OCI-LY1 (cell line): ENCODE measurements at regions not wholly inside any gene's neighbourhood (a gene's known extent, or its start where the extent isn't known, plus 50 kb on each side); places are given as distances from the start of the nearest gene placed in this dataset.

Experiments used
- H2AFZ ChIP-seq: fragments of 200-600 bp; sonication (generic), shearing (Covaris generic); 2 replicates; pipeline ENCODE4 v1.6.0; 2014; ENCODE audit warnings: antibody characterized with exemption, mild to moderate bottlenecking, low read length
- H3F3A ChIP-seq: fragments of 200-600 bp; sonication (generic), shearing (Covaris generic); 2 replicates; pipeline ENCODE4 v1.6.0; 2014; ENCODE audit warnings: mild to moderate bottlenecking, antibody characterized with exemption, low read length, moderate library complexity; ENCODE audit not compliant: insufficient read depth
- H3K27ac ChIP-seq: fragments of 200-600 bp; sonication (generic); 2 replicates; pipeline ENCODE4 v1.5.1; 2014; ENCODE audit warnings: low read length, mixed run types, mild to moderate bottlenecking, low read depth; ENCODE audit not compliant: poor library complexity, severe bottlenecking
- H3K27me3 ChIP-seq: fragments of 200-600 bp; sonication (generic); 2 replicates; pipeline ENCODE4 v1.6.0; 2014; ENCODE audit warnings: antibody characterized with exemption, mild to moderate bottlenecking, low read length, moderate library complexity; ENCODE audit not compliant: insufficient read depth
- H3K36me3 ChIP-seq: fragments of 200-600 bp; sonication (generic); 2 replicates; pipeline ENCODE4 v1.6.1; 2014; ENCODE audit warnings: mild to moderate bottlenecking, antibody characterized with exemption, low read length, moderate library complexity, mixed read lengths; ENCODE audit not compliant: insufficient read depth
- H3K4me1 ChIP-seq: fragments of 200-600 bp; sonication (generic); 2 replicates; pipeline ENCODE4 v1.5.1; 2014; ENCODE audit warnings: mild to moderate bottlenecking, low read length, moderate library complexity; ENCODE audit not compliant: insufficient read depth, severe bottlenecking
- H3K4me2 ChIP-seq: fragments of 200-600 bp; sonication (generic), shearing (Covaris generic); 2 replicates; pipeline ENCODE4 v1.6.1; 2014; ENCODE audit warnings: low read length
- H3K4me3 ChIP-seq: fragments of 200-600 bp; sonication (generic); 2 replicates; pipeline ENCODE4 v1.5.1; 2014; ENCODE audit warnings: low read length, low read depth, mild to moderate bottlenecking, mixed read lengths; ENCODE audit not compliant: poor library complexity, severe bottlenecking
- H3K79me2 ChIP-seq: fragments of 200-600 bp; shearing (Covaris generic); 2 replicates; pipeline ENCODE4 v1.6.1; 2016; ENCODE audit warnings: mixed run types, low read length, mixed read lengths; ENCODE audit not compliant: insufficient read depth
- H3K9ac ChIP-seq: fragments of 200-600 bp; sonication (generic), shearing (Covaris generic); 2 replicates; pipeline ENCODE4 v1.6.1; 2014; ENCODE audit warnings: mild to moderate bottlenecking, low read length, mixed read lengths
- H3K9me2 ChIP-seq: fragments of 200-600 bp; sonication (generic), shearing (Covaris generic); 2 replicates; pipeline ENCODE4 v1.6.1; 2014; ENCODE audit warnings: low read depth, mild to moderate bottlenecking, low read length, mixed read lengths
- H3K9me3 ChIP-seq: fragments of 200-600 bp; shearing (Covaris generic); 2 replicates; pipeline ENCODE4 v1.6.1; 2014; ENCODE audit warnings: low read length, mixed read lengths
- H4K20me1 ChIP-seq: fragments of 200-600 bp; sonication (generic), shearing (Covaris generic); 2 replicates; pipeline ENCODE4 v1.6.0; 2016; ENCODE audit warnings: mild to moderate bottlenecking, low read length; ENCODE audit not compliant: insufficient read depth
- EZH2 ChIP-seq: fragments of 200-600 bp; sonication (generic), shearing (Covaris generic); IDR thresholded peaks from 2 replicates; pipeline ENCODE4 v1.8.0; 2017; ENCODE audit warnings: borderline replicate concordance, mixed run types, mild to moderate bottlenecking, antibody characterized with exemption, low read length, moderate library complexity, mixed read lengths
- TF ChIP-seq, protein P1 (sequence below): fragments of 200-600 bp; sonication (generic), shearing (Covaris generic); IDR thresholded peaks from 2 replicates; pipeline ENCODE4 v1.5.1; 2017; ENCODE audit warnings: mild to moderate bottlenecking, antibody characterized with exemption, low read length, moderate library complexity, mixed read lengths

DNA sequence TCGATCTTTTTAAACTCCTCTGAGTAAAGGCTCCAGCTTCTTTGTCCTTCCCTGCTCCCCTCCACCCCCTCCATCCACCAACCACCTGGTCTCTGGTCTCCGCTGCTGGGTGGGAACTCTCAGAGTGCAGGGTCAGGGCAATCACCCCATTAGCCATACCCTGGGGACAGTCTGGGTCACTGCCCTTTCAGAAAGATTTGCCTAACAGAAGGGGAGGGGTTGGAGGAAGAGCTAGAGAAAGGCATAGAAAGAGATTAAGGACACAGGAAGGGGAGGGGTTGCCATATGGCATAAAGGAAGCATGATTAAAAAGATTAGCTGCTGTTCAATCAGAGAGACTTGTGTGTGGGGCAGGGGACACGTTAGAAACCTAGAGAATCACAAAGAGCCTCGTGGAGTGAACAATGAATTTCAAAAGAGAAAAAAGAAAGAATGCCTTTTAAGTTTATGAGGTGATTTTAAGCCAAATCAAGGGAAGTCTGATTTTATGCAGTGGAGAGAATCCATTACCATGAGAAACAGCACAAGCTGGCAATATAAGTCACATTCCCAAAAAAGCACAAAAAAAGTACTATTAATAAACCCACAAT, 115.5 kb upstream of the ACSL4 start:
- Histone ChIP-seq H3K9me2 (no peaks in the 10 kb centered on the region), H4K20me1 (no peaks in the 10 kb centered on the region), H3K27ac (no peak overlapping the region), H2AFZ (no peak overlapping the region), H3K9me3 (no peaks in the 10 kb centered on the region), H3K4me3 (no peak overlapping the region), H3K79me2 (no peaks in the 10 kb centered on the region), H3K4me1 (no peaks in the 10 kb centered on the region), H3F3A (no peaks in the 10 kb centered on the region), H3K9ac (no peak overlapping the region), H3K4me2 (no peak overlapping the region), H3K27me3 (no peaks in the 10 kb centered on the region), H3K36me3 (no peaks in the 10 kb centered on the region)
- TF ChIP-seq, protein P1, sequence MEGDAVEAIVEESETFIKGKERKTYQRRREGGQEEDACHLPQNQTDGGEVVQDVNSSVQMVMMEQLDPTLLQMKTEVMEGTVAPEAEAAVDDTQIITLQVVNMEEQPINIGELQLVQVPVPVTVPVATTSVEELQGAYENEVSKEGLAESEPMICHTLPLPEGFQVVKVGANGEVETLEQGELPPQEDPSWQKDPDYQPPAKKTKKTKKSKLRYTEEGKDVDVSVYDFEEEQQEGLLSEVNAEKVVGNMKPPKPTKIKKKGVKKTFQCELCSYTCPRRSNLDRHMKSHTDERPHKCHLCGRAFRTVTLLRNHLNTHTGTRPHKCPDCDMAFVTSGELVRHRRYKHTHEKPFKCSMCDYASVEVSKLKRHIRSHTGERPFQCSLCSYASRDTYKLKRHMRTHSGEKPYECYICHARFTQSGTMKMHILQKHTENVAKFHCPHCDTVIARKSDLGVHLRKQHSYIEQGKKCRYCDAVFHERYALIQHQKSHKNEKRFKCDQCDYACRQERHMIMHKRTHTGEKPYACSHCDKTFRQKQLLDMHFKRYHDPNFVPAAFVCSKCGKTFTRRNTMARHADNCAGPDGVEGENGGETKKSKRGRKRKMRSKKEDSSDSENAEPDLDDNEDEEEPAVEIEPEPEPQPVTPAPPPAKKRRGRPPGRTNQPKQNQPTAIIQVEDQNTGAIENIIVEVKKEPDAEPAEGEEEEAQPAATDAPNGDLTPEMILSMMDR, result no peak
- TF ChIP-seq EZH2, result no peak

GRCh38 chrX:109854096-109854495, 121.0 kb upstream of the ACSL4 start:
- Histone ChIP-seq H3K27ac (no peak overlapping the region), H3K36me3 (no peaks in the 10 kb centered on the region), H3F3A (no peaks in the 10 kb centered on the region), H3K9me3 (no peaks in the 10 kb centered on the region), H3K4me2 (no peak overlapping the region), H2AFZ (no peak overlapping the region), H3K4me3 (no peak overlapping the region), H3K9ac (no peak overlapping the region), H3K79me2 (no peaks in the 10 kb centered on the region), H3K9me2 (no peaks in the 10 kb centered on the region), H3K27me3 (no peaks in the 10 kb centered on the region), H3K4me1 (no peaks in the 10 kb centered on the region), H4K20me1 (no peaks in the 10 kb centered on the region)
- no peak for TF ChIP-seq EZH2
- TF ChIP-seq, protein P1, result no peak

DNA sequence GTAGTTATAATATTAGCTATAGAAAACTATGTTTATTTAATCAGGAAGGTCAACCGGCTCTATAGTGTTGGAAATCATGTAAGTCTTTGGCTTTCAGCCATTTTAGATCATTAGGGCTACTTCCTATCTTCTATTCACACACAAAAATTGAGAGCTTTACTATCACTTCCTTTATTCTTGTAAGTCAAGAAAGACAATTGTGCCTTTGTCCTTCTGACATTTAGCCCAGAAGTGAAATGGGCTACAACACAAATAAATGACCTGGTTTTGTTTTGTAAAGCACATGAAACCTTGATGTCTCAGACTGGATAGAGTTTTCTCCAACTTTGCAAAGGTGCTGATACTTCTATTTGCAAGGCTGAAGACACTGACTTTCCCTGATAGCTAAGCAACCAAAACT, 122.4 kb upstream of the ACSL4 start:
- TF ChIP-seq EZH2, result no peak
- TF ChIP-seq, protein P1, result no peak
- H2AFZ ChIP-seq, result no peak overlapping the region
- H3K27ac ChIP-seq, result no peak overlapping the region
- no peak overlapping the region for H3K4me3 ChIP-seq
- no peaks in the 10 kb centered on the region for H3K9me3 ChIP-seq
- H3K9me2 ChIP-seq, result no peaks in the 10 kb centered on the region
- H3K27me3 ChIP-seq, result no peaks in the 10 kb centered on the region
- no peaks in the 10 kb centered on the region for H3K36me3 ChIP-seq
- H3K79me2 ChIP-seq, result no peaks in the 10 kb centered on the region
- no peak overlapping the region for H3K4me2 ChIP-seq
- no peaks in the 10 kb centered on the region for H3K4me1 ChIP-seq
- H3K9ac ChIP-seq, result no peak overlapping the region
- H4K20me1 ChIP-seq, result no peaks in the 10 kb centered on the region
- H3F3A ChIP-seq, result no peaks in the 10 kb centered on the region
